GM12878 (cell line): ENCODE measurements at regions not wholly inside any gene's neighbourhood (a gene's known extent, or its start where the extent isn't known, plus 50 kb on each side); places are given as distances from the start of the nearest gene placed in this dataset.

Experiments used
- ATAC-seq: fragments of 200-7000 bp; cut with Tn5 transposase; 3 replicates; pipeline ENCODE4 v1.9.1; 2020; ENCODE audit warnings: mild to moderate bottlenecking, moderate library complexity
- BruUV-seq: library from RNA; stranded (reverse); fragments of 400-500 nt; replicated peaks from 2 replicates; lab custom pipeline; 2021; lab: Mats Ljungman, UMichigan
- CTCF ChIA-PET: fragments of 300-600 bp; sonication (Branson Sonifier 250); formaldehyde crosslinking; extraction: SDS; loops from one replicate; lab custom pipeline; 2021; ENCODE audit warnings: inconsistent platforms; lab: Yijun Ruan, JAX
- POLR2A ChIA-PET: fragments of 350-600 bp; formaldehyde crosslinking; extraction: SDS; loops from one replicate; lab custom pipeline; 2021; ENCODE audit warnings: inconsistent platforms; lab: Charles Lee
- RAD21 ChIA-PET: fragments of 300-600 bp; sonication (Branson Sonifier 250); formaldehyde crosslinking; loops from one replicate; lab custom pipeline; 2023; ENCODE audit warnings: antibody characterized with exemption; ENCODE audit not compliant: unreplicated experiment; lab: Charles Lee
- SMC1A ChIA-PET: fragments of 300-600 bp; sonication (Branson Sonifier 250); formaldehyde crosslinking; loops from one replicate; lab custom pipeline; 2023; ENCODE audit not compliant: unreplicated experiment, uncharacterized antibody; lab: Charles Lee
- DNase-seq: peaks from one replicate; pipeline ENCODE4 v3.0.0-alpha.2; 2011; ENCODE audit warnings: low read depth, low spot score
- FAIRE-seq: peaks from 3 replicates; lab custom pipeline; 2011; peaks lifted over from hg19 to GRCh38; lab: Jason Lieb, UNC
- H2AFZ ChIP-seq: 2 replicates; pipeline ENCODE4 v1.6.0; 2011; ENCODE audit warnings: low read depth, low read length, control low read depth; ENCODE audit not compliant: control insufficient read depth
- H3K27ac ChIP-seq: 2 replicates; pipeline ENCODE4 v1.5.1; 2011; ENCODE audit warnings: control low read depth; ENCODE audit not compliant: control insufficient read depth, insufficient read depth
- H3K27me3 ChIP-seq, 2 experiments: replicated peaks in 1 of 2; 2 replicates each; pipeline versions ENCODE4 v1.6.0 to v1.6.1; 2011; ENCODE audit warnings: low read length in 1 of 2; ENCODE audit not compliant: control insufficient read depth in 2 of 2, insufficient read depth in 2 of 2
- H3K36me3 ChIP-seq, 2 experiments: 2 replicates each; pipeline ENCODE4 v1.5.1; 2011; ENCODE audit warnings: low read length in 1 of 2; ENCODE audit not compliant: control insufficient read depth in 2 of 2, insufficient read depth in 2 of 2
- H3K4me1 ChIP-seq: 2 replicates; pipeline ENCODE4 v1.6.1; 2011; ENCODE audit warnings: mild to moderate bottlenecking, low read length, moderate library complexity, mixed read lengths; ENCODE audit not compliant: control insufficient read depth, insufficient read depth
- H3K4me2 ChIP-seq: 2 replicates; pipeline ENCODE4 v1.6.0; 2011; ENCODE audit warnings: control low read depth; ENCODE audit not compliant: control insufficient read depth, insufficient read depth
- H3K4me3 ChIP-seq: fragments of 200-600 bp; sonication (generic); 2 replicates; pipeline ENCODE4 v1.5.1; 2016
- H3K79me2 ChIP-seq: 2 replicates; pipeline ENCODE4 v1.6.0; 2011; ENCODE audit warnings: low read length; ENCODE audit not compliant: control insufficient read depth, insufficient read depth
- H3K9ac ChIP-seq: 2 replicates; pipeline ENCODE4 v1.8.0; 2011; ENCODE audit warnings: low read length, control low read depth, mixed read lengths; ENCODE audit not compliant: control insufficient read depth, insufficient read depth
- H3K9me3 ChIP-seq: replicated peaks from 3 replicates; pipeline ENCODE4 v1.5.1; 2011; ENCODE audit warnings: mild to moderate bottlenecking, low read length; ENCODE audit not compliant: control insufficient read depth, insufficient read depth
- H4K20me1 ChIP-seq: 2 replicates; pipeline ENCODE4 v1.6.0; 2011; ENCODE audit not compliant: control insufficient read depth, insufficient read depth
- CBX5 ChIP-seq: sonication (generic); IDR thresholded peaks from 2 replicates; pipeline ENCODE4 v1.6.1; 2016; ENCODE audit warnings: low read depth, moderate library complexity, mild to moderate bottlenecking, inconsistent platforms
- E2F4 ChIP-seq: IDR thresholded peaks from 2 replicates; pipeline ENCODE4 v1.6.1; 2012; ENCODE audit warnings: low read depth, low read length, improper control_type of control experiment
- RB1 ChIP-seq: fragments of 450-650 bp; formaldehyde crosslinking; IDR thresholded peaks from 2 replicates; pipeline ENCODE4 v1.6.1; 2017; ENCODE audit warnings: mild to moderate bottlenecking, borderline replicate concordance
- ZSCAN29 ChIP-seq: fragments of 450-650 bp; IDR thresholded peaks from 2 replicates; pipeline ENCODE4 v1.6.1; 2017; ENCODE audit warnings: mild to moderate bottlenecking, moderate library complexity
- WGBS: methylation state at CpG from one replicate; pipeline ENCODE4 v1.1.6; 2016; ENCODE audit warnings: low lambda C conversion rate; ENCODE audit not compliant: insufficient replicate concordance, insufficient coverage; ENCODE audit errors: missing lambda C conversion rate; 5-methylcytosine and 5-hydroxymethylcytosine counted together
- in situ Hi-C: fragments of 300-500 bp; cut with MboI; formaldehyde crosslinking; loops from 9 replicates; pipeline ENCODE4 v1.14.3; 2018; ENCODE audit warnings: mixed read lengths
- intact Hi-C: fragments of 100-400 bp; cut with micrococcal nuclease; formaldehyde crosslinking; loops from one replicate; pipeline ENCODE4 v1.14.2; 2022; ENCODE audit not compliant: unreplicated experiment

GRCh38 chr4:123631786-123632692 lies 235.4 kb downstream of the SPRY1 start:
- DNase-seq = no peak
- Histone ChIP-seq H3K36me3 (no peaks in the 10 kb centered on the region), H3K9me3 (no peaks in the 10 kb centered on the region; the same call in 2 of the 3 replicates)
- no peak for TF ChIP-seq CBX5
- TF ChIP-seq E2F4 = no peak
- TF ChIP-seq, all 136 proteins: peak for 0
- Histone ChIP-seq H3K4me3 (no peak overlapping the region), H3K27ac (no peak overlapping the region), H3K4me1 (no peaks in the 10 kb centered on the region), H3K4me2 (no peak overlapping the region), H3K79me2 (no peaks in the 10 kb centered on the region), H4K20me1 (no peaks in the 10 kb centered on the region), H2AFZ (no peak overlapping the region), H3K27me3 (no peaks in the 10 kb centered on the region), H3K9ac (no peak overlapping the region)
- POLR2A ChIA-PET = no interaction called here
- intact Hi-C loops = no loop called here
- in situ Hi-C loops = no loop called here
- ATAC-seq (peak; percentile 47), FAIRE-seq (no peak)
- CTCF ChIA-PET = no interaction called here
- SMC1A ChIA-PET = no interaction called here
- RAD21 ChIA-PET = no interaction called here
- WGBS = 63% methylated on average over 7 of the region's 7 CpGs
- no TSS peak for BruUV-seq

- RAD21 ChIA-PET = no interaction called here
- DNase-seq (no peak), FAIRE-seq (no peak), ATAC-seq (no peak)
- H3K4me1 ChIP-seq = no peaks in the 10 kb centered on the region
- TF ChIP-seq RB1 = no peak
- TF ChIP-seq ZSCAN29 = no peak
- no peaks in the 10 kb centered on the region for H3K27me3 ChIP-seq
- WGBS = 41% methylated on average over 3 of the region's 3 CpGs
- POLR2A ChIA-PET = no interaction called here
- SMC1A ChIA-PET = no interaction called here
- no peak overlapping the region for H3K4me2 ChIP-seq
- intact Hi-C loops (no loop called here), in situ Hi-C loops (no loop called here)
- no peaks in the 10 kb centered on the region for H4K20me1 ChIP-seq
- H3K4me3 ChIP-seq = no peak overlapping the region
- CTCF ChIA-PET = no interaction called here
- H3K36me3 ChIP-seq = no peaks in the 10 kb centered on the region
- BruUV-seq = no TSS peak
- no peak overlapping the region for H3K27ac ChIP-seq
- no peak overlapping the region for H3K9ac ChIP-seq
- no peaks in the 10 kb centered on the region for H3K79me2 ChIP-seq
- H3K9me3 ChIP-seq = no peaks in the 10 kb centered on the region; the same call in 2 of the 3 replicates
- H2AFZ ChIP-seq = no peak overlapping the region
Observed at GRCh38 chr4:123632693-123633030, 236.1 kb downstream of the SPRY1 start.
